RWPE1 (cell line): ENCODE measurements at regions not wholly inside any gene's neighbourhood (a gene's known extent, or its start where the extent isn't known, plus 50 kb on each side); places are given as distances from the start of the nearest gene placed in this dataset.

Experiments used
- CTCF ChIA-PET: fragments of 350-600 bp; sonication (Branson Sonifier 250); formaldehyde crosslinking; extraction: SDS; loops from one replicate; lab custom pipeline; 2021; lab: Yijun Ruan, JAX
- POLR2A ChIA-PET: fragments of 400-600 bp; formaldehyde crosslinking; extraction: SDS; loops from one replicate; lab custom pipeline; 2020; ENCODE audit warnings: antibody characterized with exemption; ENCODE audit not compliant: low non-redundant PET; lab: Yijun Ruan, JAX
- DNase-seq: peaks from one replicate; pipeline ENCODE4 v3.0.0; 2012; ENCODE audit warnings: low spot score
- H3K27ac ChIP-seq: fragments of 450-650 bp; 2 replicates; pipeline ENCODE4 v1.5.1; 2017
- TF ChIP-seq, protein P1 (sequence below): fragments of 450-650 bp; conservative IDR thresholded peaks from 2 replicates; pipeline ENCODE4 v1.5.1; 2017; ENCODE audit warnings: low read depth, mild to moderate bottlenecking

DNA sequence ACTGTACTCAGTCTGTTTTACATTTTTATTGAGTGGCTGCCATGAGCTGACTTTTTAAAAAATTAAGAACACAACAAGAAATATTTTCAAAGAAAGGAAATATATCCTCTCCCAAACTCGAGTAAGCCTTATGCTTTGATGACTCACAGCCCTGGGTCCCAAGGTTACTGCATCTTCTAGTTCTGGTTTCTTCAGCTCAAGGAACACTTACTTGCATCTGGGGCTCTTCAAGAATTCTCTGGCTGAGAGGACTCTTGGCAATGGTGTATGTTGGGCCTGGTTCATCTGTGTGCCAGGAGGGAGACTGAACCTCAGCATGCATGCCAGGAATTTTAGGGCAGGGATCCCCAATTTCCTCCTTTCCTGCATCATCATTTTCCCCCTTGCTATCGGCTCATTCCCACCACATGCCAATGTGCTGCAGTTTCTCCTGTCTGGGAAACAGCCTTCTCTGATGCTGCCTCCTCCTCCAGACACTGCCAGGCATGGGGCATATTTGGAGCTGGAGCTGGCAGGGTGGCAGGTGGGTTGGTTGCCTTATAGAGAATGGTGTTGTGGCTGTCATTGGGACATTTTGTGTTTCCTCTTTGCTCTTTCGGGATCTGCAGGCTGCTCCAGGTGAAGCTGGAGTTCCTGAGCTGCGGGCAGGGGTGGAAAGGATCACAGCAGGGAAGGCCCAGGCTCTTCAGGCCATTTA is 192.2 kb upstream of the HS6ST1 start:
- no peak overlapping the region for H3K27ac ChIP-seq
- TF ChIP-seq, protein P1, sequence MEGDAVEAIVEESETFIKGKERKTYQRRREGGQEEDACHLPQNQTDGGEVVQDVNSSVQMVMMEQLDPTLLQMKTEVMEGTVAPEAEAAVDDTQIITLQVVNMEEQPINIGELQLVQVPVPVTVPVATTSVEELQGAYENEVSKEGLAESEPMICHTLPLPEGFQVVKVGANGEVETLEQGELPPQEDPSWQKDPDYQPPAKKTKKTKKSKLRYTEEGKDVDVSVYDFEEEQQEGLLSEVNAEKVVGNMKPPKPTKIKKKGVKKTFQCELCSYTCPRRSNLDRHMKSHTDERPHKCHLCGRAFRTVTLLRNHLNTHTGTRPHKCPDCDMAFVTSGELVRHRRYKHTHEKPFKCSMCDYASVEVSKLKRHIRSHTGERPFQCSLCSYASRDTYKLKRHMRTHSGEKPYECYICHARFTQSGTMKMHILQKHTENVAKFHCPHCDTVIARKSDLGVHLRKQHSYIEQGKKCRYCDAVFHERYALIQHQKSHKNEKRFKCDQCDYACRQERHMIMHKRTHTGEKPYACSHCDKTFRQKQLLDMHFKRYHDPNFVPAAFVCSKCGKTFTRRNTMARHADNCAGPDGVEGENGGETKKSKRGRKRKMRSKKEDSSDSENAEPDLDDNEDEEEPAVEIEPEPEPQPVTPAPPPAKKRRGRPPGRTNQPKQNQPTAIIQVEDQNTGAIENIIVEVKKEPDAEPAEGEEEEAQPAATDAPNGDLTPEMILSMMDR = no peak
- ChIA-PET CTCF (interaction anchor here (1.1 kb wide), 1 partner anchor 25 kb away, joined by 3 read pairs; no protein-coding TSS in a partner anchor), POLR2A (no interaction called here)
- DNase-seq = no peak

DNA sequence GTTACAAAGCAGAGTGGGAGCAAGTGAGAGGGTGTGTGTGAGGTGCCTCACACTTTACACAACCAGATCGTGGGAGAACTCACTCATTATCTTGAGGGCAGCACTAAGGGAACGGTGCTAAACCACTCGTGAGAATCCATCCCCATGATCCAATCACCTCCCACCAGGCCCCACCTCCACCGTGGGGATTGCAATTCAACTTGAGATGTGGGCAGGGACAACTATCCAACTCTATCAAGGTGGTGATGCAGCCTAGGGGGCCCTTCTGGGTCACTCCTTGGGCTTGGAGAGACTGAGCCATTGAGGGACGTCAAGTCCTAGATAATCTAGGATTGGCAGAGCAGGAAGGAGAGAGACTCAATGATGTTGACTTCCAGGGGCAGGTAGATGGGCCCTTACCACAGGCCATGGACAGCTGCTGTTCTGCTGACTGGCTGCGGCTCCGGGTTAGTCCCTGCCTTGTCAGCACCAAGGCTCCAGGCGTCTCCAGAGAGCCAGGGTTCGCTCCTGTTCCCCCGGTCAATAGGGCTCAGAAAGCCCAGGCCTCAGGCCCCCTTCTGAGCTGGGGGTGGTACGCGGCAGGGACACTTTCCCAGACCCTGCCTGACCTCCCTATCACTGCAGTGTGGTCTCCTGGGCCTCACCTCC is 193.2 kb upstream of the HS6ST1 start:
- TF ChIP-seq, protein P1 = no peak
- DNase-seq = no peak
- H3K27ac ChIP-seq = no peak overlapping the region
- ChIA-PET POLR2A (no interaction called here), CTCF (interaction anchor here (1.1 kb wide), 1 partner anchor 26 kb away, joined by 3 read pairs; no protein-coding TSS in a partner anchor)

DNA sequence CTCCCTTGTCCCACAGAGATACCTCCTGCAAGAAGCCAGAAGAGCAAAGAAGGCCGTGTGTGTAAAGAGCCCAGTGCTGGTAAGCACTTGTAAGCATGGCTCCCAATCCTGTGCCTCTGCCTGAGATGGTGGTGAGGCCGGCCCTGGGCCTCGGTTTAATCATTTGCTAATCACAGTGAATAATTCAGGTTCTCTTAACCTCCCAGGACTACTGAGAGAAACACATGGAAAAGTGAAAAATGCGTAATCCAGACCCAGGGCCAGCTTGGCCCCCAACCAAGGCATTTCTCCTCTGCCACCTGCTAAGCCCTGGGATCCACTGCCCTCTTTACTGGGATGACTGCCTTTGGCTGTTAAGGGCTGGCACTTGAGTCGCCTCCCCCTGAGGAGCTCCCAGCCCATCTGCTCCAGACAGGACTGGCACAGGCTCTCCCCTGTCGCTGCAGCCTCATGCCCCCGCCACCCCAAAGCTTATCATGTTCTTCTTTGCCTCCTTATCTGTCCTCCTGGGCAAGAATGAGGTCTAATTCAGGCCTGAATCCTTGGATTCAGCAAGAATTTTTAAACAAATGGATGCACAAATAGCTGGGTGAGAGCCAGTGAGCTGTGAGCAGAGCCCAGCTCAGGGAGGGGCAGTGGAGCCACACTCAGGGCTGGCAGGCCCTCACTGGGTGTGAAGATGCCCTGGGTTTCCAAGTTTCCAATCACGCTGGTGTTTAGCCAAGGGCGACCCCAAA is 193.9 kb upstream of the HS6ST1 start:
- H3K27ac ChIP-seq = no peak overlapping the region
- TF ChIP-seq, protein P1 = no peak
- DNase-seq = no peak
- POLR2A ChIA-PET = no interaction called here
- CTCF ChIA-PET = no interaction called here

DNA sequence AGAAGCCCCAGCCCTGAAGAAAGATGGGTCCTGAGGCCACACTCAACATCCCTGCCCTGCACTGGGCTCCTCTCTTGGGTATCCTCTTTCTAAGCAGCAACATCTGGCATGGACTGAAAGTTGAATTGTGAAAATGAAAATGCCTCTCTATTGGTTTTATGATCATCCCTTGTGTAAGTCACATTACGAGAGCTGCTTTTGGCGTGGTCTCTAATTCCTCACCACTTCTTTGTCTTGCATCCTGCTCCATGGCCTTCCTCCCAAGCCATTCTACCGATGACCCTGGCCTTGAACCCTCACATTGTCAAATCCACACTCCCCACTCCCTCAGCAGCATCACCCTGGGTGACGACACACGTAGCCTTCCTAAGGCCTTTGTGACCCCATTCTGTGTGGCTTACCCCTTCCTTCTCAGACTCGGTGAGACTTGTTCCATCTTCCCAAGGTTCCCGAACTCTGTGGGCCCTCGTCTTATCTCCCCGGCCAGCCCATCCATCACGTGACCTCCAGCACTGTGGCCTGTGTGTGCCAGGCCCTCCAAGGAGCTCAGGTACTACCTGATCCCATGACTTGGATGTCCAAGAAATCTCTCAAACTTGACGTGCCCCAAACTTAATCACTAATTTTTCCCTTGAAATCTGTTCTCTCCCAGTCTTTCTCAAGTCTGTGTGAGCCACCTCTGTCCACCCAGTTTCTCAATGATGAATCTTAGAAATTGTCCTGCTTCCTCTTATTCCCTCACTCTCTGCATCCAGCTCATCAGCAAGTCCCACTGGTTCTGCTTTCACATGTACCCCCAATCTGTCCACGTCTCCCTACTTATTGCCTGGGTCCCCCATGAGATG is 194.7 kb upstream of the HS6ST1 start:
- TF ChIP-seq, protein P1 = no peak
- CTCF ChIA-PET = no interaction called here

DNA sequence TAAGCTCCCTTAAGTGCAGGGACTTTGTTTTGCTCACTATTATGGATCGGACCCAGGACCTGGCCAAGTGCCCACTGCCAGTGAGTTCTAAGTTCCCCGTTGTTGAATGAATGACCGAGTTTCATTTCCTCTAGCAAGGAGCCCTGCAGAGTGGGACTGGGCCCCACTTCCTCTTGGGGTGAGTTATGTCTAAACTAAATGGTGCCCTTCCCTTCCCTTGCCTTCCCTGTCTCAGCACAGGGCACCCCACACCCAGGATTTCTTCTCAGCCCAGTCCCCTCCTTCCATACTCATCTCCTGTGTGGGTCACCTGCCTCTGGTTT is 195.3 kb upstream of the HS6ST1 start:
- no peak for DNase-seq
- POLR2A ChIA-PET = no interaction called here
- TF ChIP-seq, protein P1 = no peak
- no peak overlapping the region for H3K27ac ChIP-seq
- CTCF ChIA-PET = no interaction called here

More for the DNA sequence above, 194.7 kb upstream of the HS6ST1 start:
- no peak overlapping the region for H3K27ac ChIP-seq
- POLR2A ChIA-PET = no interaction called here
- DNase-seq = no peak

DNA sequence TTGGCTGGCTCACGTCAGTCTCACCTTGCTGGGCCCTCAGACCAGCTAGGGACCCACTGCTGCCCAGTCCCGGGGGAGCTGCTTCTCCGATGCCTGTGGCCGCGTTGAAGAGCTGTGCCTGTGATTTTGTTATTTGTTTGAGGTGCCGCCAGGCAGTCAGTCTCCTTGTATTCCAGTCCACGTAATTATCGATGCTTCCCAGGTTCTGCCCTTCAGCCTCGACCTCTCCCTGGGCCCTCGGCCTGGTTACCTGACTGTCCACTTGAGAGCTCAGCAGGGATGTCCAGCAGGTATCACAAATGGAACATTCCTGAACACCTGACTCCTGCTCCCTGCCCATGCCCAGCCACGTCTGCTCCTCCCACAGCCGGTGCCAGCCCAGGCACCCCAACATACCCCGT is 195.9 kb upstream of the HS6ST1 start:
- POLR2A ChIA-PET = no interaction called here
- TF ChIP-seq, protein P1 = no peak
- CTCF ChIA-PET = no interaction called here
- H3K27ac ChIP-seq = no peak overlapping the region
- DNase-seq = no peak
